HL-60 (cell line): ENCODE measurements at regions not wholly inside any gene's neighbourhood (a gene's known extent, or its start where the extent isn't known, plus 50 kb on each side); places are given as distances from the start of the nearest gene placed in this dataset.

Experiments used
- CTCF ChIP-seq: IDR thresholded peaks from one replicate; pipeline ENCODE4 v1.5.1; 2011; ENCODE audit warnings: low read length, control low read depth, inconsistent platforms; ENCODE audit not compliant: insufficient read depth
- GABPA ChIP-seq: IDR thresholded peaks from 2 replicates; pipeline ENCODE4 v1.6.1; 2012; ENCODE audit warnings: low read depth
- POLR2AphosphoS5 ChIP-seq: IDR thresholded peaks from 2 replicates; pipeline ENCODE4 v1.6.1; 2012; ENCODE audit warnings: low read depth
- REST ChIP-seq: IDR thresholded peaks from 2 replicates; pipeline ENCODE4 v1.6.1; 2012; ENCODE audit warnings: low read depth; ENCODE audit not compliant: insufficient replicate concordance

- TF ChIP-seq CTCF (no peak), POLR2AphosphoS5 (no peak), REST (no peak), GABPA (no peak)
These were observed 115.4 kb upstream of the EMCN start for GRCh38 chr4:100633269-100633668.
